HG03196 (cell line): ENCODE measurements at regions not wholly inside any gene's neighbourhood (a gene's known extent, or its start where the extent isn't known, plus 50 kb on each side); places are given as distances from the start of the nearest gene placed in this dataset.

Experiments used
- ATAC-seq: cut with Tn5 transposase; IDR thresholded peaks from one replicate; pipeline ENCODE4 v1.9.1; 2021; ENCODE audit not compliant: unreplicated experiment

GRCh38 chr3:70583682-70584081, 271.2 kb upstream of the MDFIC2 start:
- no peak for ATAC-seq

- no peak for ATAC-seq
These were observed 270.4 kb upstream of the MDFIC2 start for GRCh38 chr3:70582803-70583202.

GRCh38 chr3:70580021-70580420, 267.6 kb upstream of the MDFIC2 start:
- no peak for ATAC-seq

GRCh38 chr3:70571696-70572095, 259.3 kb upstream of the MDFIC2 start:
- ATAC-seq = no peak

GRCh38 chr3:70570584-70570983, 258.1 kb upstream of the MDFIC2 start:
- no peak for ATAC-seq

GRCh38 chr3:70568626-70569025, 256.2 kb upstream of the MDFIC2 start:
- ATAC-seq = no peak

- no peak for ATAC-seq
These were observed 253.4 kb upstream of the MDFIC2 start for GRCh38 chr3:70565861-70566260.

GRCh38 chr3:70564552-70564951, 252.1 kb upstream of the MDFIC2 start:
- ATAC-seq = no peak

GRCh38 chr3:70561796-70562195, 249.4 kb upstream of the MDFIC2 start:
- ATAC-seq = no peak

- no peak for ATAC-seq
These were observed 246.5 kb upstream of the MDFIC2 start for GRCh38 chr3:70558956-70559355.

GRCh38 chr3:70557976-70558375, 245.5 kb upstream of the MDFIC2 start:
- no peak for ATAC-seq

GRCh38 chr3:70556056-70556455, 243.6 kb upstream of the MDFIC2 start:
- ATAC-seq = no peak

GRCh38 chr3:70554170-70554569, 241.7 kb upstream of the MDFIC2 start:
- no peak for ATAC-seq

GRCh38 chr3:70550723-70551319, 238.4 kb upstream of the MDFIC2 start:
- peak; percentile 80 for ATAC-seq

- ATAC-seq = no peak
These were observed 234.2 kb upstream of the MDFIC2 start for GRCh38 chr3:70546679-70547078.

GRCh38 chr3:70543493-70543892, 231.1 kb upstream of the MDFIC2 start:
- ATAC-seq = no peak

GRCh38 chr3:70539908-70540307, 227.5 kb upstream of the MDFIC2 start:
- ATAC-seq = no peak

- ATAC-seq = no peak
These were observed 220.4 kb upstream of the MDFIC2 start for GRCh38 chr3:70532806-70533205.

GRCh38 chr3:70531838-70532489, 219.5 kb upstream of the MDFIC2 start:
- no peak for ATAC-seq

GRCh38 chr3:70531063-70531657, 218.7 kb upstream of the MDFIC2 start:
- no peak for ATAC-seq

GRCh38 chr3:70530626-70531025, 218.2 kb upstream of the MDFIC2 start:
- no peak for ATAC-seq

GRCh38 chr3:70527026-70527425, 214.6 kb upstream of the MDFIC2 start:
- no peak for ATAC-seq
